ENCODE measurements at regions not wholly inside any gene's neighbourhood (a gene's known extent, or its start where the extent isn't known, plus 50 kb on each side); places are given as distances from the start of the nearest gene placed in this dataset.
"Not testable (repeated sequence)": the region's sequence is repeated elsewhere in the genome, so short reads cannot be mapped to it uniquely, and the experiment has no call there.

- DNase-seq = no peak
These were observed 515.2 kb upstream of the ARID1B start for GRCh38 chr6:156262014-156262413.

GRCh38 chr6:156260815-156261214, 516.4 kb upstream of the ARID1B start:
- DNase-seq = peak; percentile 66

GRCh38 chr6:156258981-156259380, 518.2 kb upstream of the ARID1B start:
- no peak for DNase-seq

GRCh38 chr6:156256161-156256560, 521.0 kb upstream of the ARID1B start:
- peak; percentile 89 for DNase-seq

- DNase-seq = no peak
These were observed 522.9 kb upstream of the ARID1B start for GRCh38 chr6:156254240-156254639.

GRCh38 chr6:156250593-156250992, 526.6 kb upstream of the ARID1B start:
- DNase-seq = no peak

- no peak for DNase-seq
These were observed 535.0 kb upstream of the ARID1B start for GRCh38 chr6:156242206-156242605.

DNA sequence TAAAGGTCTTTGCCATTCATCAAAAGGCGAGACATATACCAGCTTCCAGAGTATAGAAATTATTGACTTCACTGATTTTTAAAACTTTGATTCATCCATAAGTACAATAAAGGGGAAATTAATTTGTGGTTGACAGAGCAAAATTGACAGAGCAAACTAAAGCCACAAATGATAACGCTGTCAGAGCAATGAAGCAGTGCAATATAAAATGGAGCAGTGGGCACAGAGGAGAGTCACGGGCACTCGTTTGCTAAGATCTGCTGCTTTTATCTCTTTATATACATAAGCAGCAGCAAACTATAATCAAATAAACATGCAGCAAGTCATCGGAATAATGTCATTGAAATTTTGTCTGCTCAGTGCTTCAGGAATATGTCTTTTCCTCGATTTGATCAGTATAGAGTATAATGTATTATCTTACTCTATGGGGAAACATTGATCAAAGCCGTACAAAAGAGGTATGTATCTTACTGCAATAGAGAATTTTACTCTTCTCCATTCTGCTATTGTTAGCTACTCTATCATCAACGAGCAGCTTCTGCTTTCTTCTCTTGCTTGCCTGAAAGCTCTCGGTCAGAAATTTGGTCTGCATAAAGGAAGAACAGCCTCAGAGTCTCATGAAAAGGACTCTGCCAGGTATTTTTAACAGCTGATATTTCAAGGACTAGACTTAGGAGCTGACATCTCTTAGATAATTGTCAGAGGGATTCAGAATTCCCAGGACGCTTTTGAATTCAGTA, 546.0 kb upstream of the ARID1B start:
- DNase-seq = no peak

DNA sequence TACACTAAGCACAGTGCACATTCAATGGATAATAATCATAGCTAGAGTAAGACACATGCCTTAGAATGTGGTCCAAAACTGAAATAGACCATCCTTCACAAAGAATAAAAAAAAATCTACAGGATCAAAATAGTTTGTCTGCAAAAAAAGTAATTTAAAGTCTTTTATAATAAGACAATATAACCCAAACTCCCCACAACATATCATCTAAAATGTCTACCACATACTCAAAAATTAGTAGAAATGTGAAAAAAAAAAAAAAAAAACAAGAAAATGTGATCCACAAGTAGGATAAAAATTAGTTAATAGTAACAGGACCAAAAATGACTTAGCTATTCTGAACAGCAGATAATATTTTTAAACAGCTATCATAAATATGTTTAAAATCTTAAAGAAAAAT, 557.2 kb upstream of the ARID1B start:
- DNase-seq = no peak

GRCh38 chr6:156205678-156206077, 571.5 kb upstream of the ARID1B start:
- DNase-seq = peak; percentile 7

- DNase-seq = no peak
These were observed 578.0 kb upstream of the ARID1B start for GRCh38 chr6:156199182-156199581.

DNA sequence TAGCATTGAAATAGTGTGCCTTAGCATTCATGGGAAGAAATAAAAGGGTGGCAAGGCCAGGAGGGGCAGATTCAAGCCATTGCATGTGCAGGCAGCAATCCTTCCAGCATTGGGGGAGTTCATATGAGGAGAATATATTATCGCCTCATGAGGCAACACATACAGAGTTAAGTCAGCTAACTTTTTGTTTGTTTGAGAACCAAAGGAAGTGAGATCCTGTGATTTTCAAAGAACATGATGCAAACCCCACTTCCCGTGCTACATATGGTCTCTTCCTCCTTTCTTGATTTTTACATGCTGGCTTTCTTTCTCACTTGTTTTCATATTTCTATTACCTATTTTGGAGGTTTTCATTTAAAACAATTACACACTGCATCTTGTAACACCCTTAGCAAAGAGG, 579.7 kb upstream of the ARID1B start:
- DNase-seq = no peak

DNA sequence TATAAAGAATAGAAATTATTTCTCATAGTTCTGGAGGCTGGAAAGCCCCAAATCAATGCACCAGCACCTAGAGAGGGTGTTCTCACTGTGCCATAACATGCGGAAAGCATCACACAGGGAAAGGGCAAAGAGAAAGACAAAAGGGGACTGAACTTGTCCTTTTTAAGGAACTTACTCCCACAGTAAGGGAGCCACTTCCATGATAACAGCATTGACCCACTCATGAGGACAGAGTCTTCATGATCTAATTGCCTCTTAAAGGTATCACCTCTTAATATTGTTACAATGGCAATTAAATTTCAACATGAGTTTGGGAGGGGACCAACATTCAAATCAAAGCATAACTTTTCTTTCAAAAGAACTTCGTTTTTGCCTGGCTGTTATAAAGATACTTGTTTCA, 582.2 kb upstream of the ARID1B start:
- DNase-seq = no peak

DNA sequence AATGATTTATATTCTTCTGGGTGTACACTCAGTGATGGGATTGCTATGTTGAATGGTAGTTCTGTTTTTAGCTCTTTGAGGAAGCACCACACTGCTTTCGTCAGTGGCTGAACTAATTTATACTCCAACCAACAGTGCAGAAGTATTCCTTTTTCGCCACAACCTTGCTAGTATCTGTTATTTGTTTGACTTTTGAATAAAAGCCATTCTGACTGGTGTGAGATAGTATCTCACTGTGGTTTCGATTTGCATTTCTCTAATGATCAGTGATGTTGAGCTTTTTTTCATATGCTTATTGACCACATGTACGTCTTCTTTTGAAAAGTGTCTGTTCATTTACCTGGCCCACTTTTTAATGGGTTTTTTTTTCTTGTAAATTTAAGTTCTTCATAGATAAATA, 583.8 kb upstream of the ARID1B start:
- DNase-seq = no peak

- DNase-seq = no peak
These were observed 585.3 kb upstream of the ARID1B start for GRCh38 chr6:156191895-156192294.

GRCh38 chr6:156191390-156191789, 585.8 kb upstream of the ARID1B start:
- DNase-seq = not testable (repeated sequence)

DNA sequence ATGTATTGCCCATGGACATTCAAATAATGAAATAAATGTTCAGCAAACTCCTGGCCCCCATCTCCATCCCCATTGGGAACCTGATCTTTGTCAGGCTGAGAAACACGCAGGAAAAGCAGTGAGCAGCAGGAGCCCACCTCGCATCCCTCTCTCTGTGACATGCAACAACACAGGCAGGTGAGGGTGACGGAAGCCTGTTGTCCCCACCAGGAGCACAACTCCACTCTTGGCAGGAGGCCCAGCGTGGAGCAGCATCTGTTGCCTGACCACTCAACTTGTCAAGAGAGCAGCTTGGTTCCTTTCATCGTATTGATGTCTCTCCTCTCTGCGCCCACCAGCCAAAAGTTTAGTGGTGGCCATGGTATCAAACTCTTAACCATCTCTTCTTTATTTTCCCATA, 586.9 kb upstream of the ARID1B start:
- no peak for DNase-seq

GRCh38 chr6:156189714-156190113, 587.5 kb upstream of the ARID1B start:
- no peak for DNase-seq

- no peak for DNase-seq
These were observed 588.0 kb upstream of the ARID1B start for GRCh38 chr6:156189195-156189594.

- DNase-seq = no peak
These were observed 592.1 kb upstream of the ARID1B start for GRCh38 chr6:156185113-156185512.

DNA sequence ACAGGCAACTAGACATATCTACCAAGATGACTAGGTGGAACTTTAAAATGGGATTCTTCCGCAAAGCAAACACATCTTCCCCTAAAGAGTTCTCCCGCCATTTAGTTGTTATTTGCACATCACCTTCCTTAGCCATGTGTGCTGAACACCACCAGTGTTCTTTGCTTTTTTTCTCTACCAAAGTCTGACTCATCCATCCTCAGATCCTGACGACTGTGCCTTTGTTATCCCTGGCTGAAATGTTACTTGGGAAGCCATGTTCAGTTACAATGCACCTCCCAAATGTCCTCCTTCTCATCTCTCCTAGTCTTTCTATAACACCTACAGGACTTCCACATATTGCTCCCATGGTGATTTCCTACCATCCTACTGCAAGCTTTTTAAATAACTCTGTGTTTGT, 593.5 kb upstream of the ARID1B start:
- DNase-seq = no peak

DNA sequence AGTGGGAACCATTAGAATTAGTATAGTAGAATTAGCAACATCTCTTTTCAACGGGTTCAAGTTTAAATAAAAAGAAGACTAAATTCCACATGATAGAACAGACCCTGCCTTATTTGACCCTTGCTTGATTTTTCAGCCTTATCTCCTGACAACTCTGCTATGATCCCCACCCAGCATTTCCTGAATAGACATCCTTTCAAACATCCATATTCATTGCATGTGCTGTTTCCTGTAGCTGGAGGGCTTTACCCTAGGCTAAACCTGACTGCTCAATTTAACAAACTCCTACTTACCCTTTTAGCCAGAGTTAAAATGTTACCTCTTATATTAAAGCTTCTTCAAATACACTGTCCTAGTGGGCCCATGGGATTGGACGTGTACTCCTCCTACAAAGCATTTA, 594.8 kb upstream of the ARID1B start:
- DNase-seq = no peak

DNA sequence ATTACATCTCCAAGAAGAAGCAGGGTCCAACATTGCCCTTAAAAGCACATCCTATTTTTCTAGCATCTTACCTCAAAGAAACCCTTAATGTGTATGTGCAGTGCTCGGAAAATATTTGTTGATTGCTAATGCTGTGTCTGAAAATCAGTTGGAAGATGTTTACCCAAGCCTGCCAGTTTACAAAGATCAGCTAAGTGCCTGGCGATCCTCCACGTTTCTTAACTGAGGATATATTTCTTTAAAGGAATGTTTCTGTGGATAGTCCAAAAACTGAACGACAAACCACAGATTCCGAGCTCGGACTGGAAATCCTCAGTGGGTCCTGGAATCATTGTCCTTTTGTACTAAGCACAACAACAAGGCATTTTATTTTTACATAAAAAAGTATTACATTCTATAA, 595.7 kb upstream of the ARID1B start:
- DNase-seq = no peak

DNA sequence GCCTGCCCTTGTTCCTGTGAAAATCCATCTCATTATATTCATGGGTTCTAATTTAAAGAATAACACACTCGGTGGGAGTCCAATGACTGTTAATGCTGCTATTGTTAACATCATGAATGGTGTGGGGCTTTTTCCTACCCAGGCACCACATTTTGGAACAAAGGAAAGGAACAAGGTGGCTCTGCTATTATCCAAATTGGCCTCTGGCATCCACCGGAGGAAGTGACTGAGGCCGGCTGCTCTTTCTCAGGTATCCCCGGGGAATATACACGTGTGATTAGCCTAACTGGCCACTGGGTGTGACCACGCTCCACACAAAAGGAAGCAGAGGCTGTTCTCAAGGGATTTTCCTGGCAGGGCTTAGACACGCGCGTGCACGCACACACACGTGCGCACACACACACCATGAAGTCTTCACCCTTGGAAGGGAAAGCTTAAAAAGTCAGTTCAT, 601.2 kb upstream of the ARID1B start:
- DNase-seq = no peak

DNA sequence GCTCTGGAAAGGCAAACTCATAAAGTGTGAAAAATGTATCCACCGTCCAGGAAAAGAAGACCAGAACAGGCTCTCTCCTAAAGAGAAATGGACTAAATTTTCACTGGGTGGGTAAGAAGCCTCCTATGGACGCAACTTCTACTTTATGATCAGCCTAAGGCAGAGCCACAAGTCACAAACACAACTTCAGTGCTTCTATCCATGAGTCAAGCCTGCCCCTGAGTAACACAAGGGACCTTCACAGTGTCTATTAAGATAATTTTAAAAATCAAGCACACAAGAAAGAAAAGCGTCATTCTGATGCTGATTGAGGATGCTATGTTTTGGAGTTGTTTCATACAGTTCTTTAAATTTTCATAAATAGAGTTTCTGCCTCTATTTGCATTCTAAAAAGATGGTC, 601.7 kb upstream of the ARID1B start:
- no peak for DNase-seq

Measured in OCI-M1 (cell line).